ENCODE measurements at regions not wholly inside any gene's neighbourhood (a gene's known extent, or its start where the extent isn't known, plus 50 kb on each side); places are given as distances from the start of the nearest gene placed in this dataset.

GRCh38 chr5:128775558-128775957 is 189.7 kb upstream of the SLC27A6 start:
- no peak overlapping the region for H3K4me3 ChIP-seq
- no peak overlapping the region for H3K27ac ChIP-seq
- no peak for DNase-seq (ENCODE audit: low spot score)
- no peak for TF ChIP-seq CTCF (IDR thresholded peaks at IDR 0.05)

GRCh38 chr5:128777052-128777451 is 188.2 kb upstream of the SLC27A6 start:
- TF ChIP-seq CTCF (IDR thresholded peaks at IDR 0.05): no peak
- H3K27ac ChIP-seq: no peak overlapping the region
- no peak for DNase-seq (ENCODE audit: low spot score)
- no peak overlapping the region for H3K4me3 ChIP-seq

- no peak overlapping the region for H3K4me3 ChIP-seq
- no peak for TF ChIP-seq CTCF (IDR thresholded peaks at IDR 0.05)
- no peak for DNase-seq (ENCODE audit: low spot score)
- H3K27ac ChIP-seq: no peak overlapping the region
These were observed 186.8 kb upstream of the SLC27A6 start for GRCh38 chr5:128778474-128778873.

GRCh38 chr5:128782446-128782845 is 182.8 kb upstream of the SLC27A6 start:
- Histone ChIP-seq H3K4me3 (no peak overlapping the region), H3K27ac (no peak overlapping the region)
- DNase-seq (ENCODE audit: low spot score): no peak

GRCh38 chr5:128784726-128785125 is 180.6 kb upstream of the SLC27A6 start:
- TF ChIP-seq CTCF (IDR thresholded peaks at IDR 0.05): no peak
- no peak overlapping the region for H3K27ac ChIP-seq
- no peak for DNase-seq (ENCODE audit: low spot score)
- no peak overlapping the region for H3K4me3 ChIP-seq

More at GRCh38 chr5:128782446-128782845, 182.8 kb upstream of the SLC27A6 start:
- no peak for TF ChIP-seq CTCF (IDR thresholded peaks at IDR 0.05)

- H3K4me3 ChIP-seq: no peak overlapping the region
- no peak for TF ChIP-seq CTCF (IDR thresholded peaks at IDR 0.05)
- no peak for DNase-seq (ENCODE audit: low spot score)
- no peak overlapping the region for H3K27ac ChIP-seq
These were observed 174.0 kb upstream of the SLC27A6 start for GRCh38 chr5:128791312-128791711.

- no peak for TF ChIP-seq CTCF (IDR thresholded peaks at IDR 0.05)
- Histone ChIP-seq H3K27ac (no peak overlapping the region), H3K4me3 (no peak overlapping the region)
- DNase-seq (ENCODE audit: low spot score): no peak
These were observed 168.8 kb upstream of the SLC27A6 start for GRCh38 chr5:128796506-128796905.
